Sigmoid colon (tissue), 4 donors: ENCODE measurements at regions not wholly inside any gene's neighbourhood (a gene's known extent, or its start where the extent isn't known, plus 50 kb on each side); places are given as distances from the start of the nearest gene placed in this dataset.

ENCODE experiments used
- CTCF ChIP-seq, 4 experiments: fragments of 450-650 bp in 3 of 4; fragments of 200-600 bp in 1 of 4; IDR thresholded peaks; one replicate each; pipeline ENCODE4 v1.5.1; 2016 to 2019; ENCODE audit warnings: antibody characterized with exemption in 4 of 4, mild to moderate bottlenecking in 3 of 4, moderate library complexity in 2 of 4
- EP300 ChIP-seq, 4 donors: sonication (generic); formaldehyde crosslinking; IDR thresholded peaks; one replicate each; pipeline ENCODE4 v1.6.1; 2017; ENCODE audit warnings: antibody characterized with exemption in 4 of 4
- POLR2A ChIP-seq, 2 donors: fragments of 450-650 bp; IDR thresholded peaks; one replicate each; pipeline ENCODE4 v1.6.1; 2016; ENCODE audit warnings: antibody characterized with exemption in 2 of 2, mild to moderate bottlenecking in 2 of 2, moderate library complexity in 2 of 2
- POLR2AphosphoS5 ChIP-seq, 4 donors: sonication (generic); formaldehyde crosslinking; IDR thresholded peaks; one replicate each; pipeline ENCODE4 v1.6.1; 2017; ENCODE audit warnings: antibody characterized with exemption in 4 of 4

- TF ChIP-seq CTCF (IDR thresholded peaks at IDR 0.05) (no peak), POLR2A (IDR thresholded peaks at IDR 0.05) (no peak), EP300 (IDR thresholded peaks at IDR 0.05) (no peak), POLR2AphosphoS5 (IDR thresholded peaks at IDR 0.05) (no peak)
Observed at GRCh38 chr17:65402513-65403496, 158.6 kb downstream of the AXIN2 start.
